Thoracic aorta (tissue), 2 donors: ENCODE measurements at regions not wholly inside any gene's neighbourhood (a gene's known extent, or its start where the extent isn't known, plus 50 kb on each side); places are given as distances from the start of the nearest gene placed in this dataset.

Experiments used
- ATAC-seq: fragments of 150-250 bp; one replicate; pipeline ENCODE4 v1.8.0; 2017; ENCODE audit warnings: low read depth; ENCODE audit not compliant: insufficient number of reproducible peaks, low FRiP score
- DNase-seq: peaks from one replicate; pipeline ENCODE4 v3.0.0-alpha.2; 2020; ENCODE audit warnings: low spot score
- H3K27ac ChIP-seq, 2 donors: fragments of 200-600 bp; sonication (generic); 1 replicate in 1 of 2; 2 replicates in 1 of 2; pipeline ENCODE4 v1.5.1; 2016; ENCODE audit warnings: mild to moderate bottlenecking in 2 of 2, moderate library complexity in 2 of 2
- H3K27me3 ChIP-seq: fragments of 200-600 bp; sonication (generic); replicated peaks from 2 replicates; pipeline ENCODE4 v1.6.0; 2016; ENCODE audit warnings: mild to moderate bottlenecking; ENCODE audit not compliant: insufficient read depth
- H3K36me3 ChIP-seq: fragments of 200-600 bp; sonication (generic); one replicate; pipeline ENCODE4 v1.5.1; 2016
- H3K4me1 ChIP-seq, 2 donors: fragments of 200-600 bp; sonication (generic); 1 replicate in 1 of 2; 2 replicates in 1 of 2; pipeline versions ENCODE4 v1.5.1 to v1.6.0; 2016; ENCODE audit warnings: low read depth in 2 of 2, mild to moderate bottlenecking in 1 of 2; ENCODE audit not compliant: control insufficient read depth in 1 of 2
- H3K4me3 ChIP-seq: fragments of 200-600 bp; sonication (generic); 2 replicates; pipeline ENCODE4 v1.5.1; 2016; ENCODE audit warnings: mild to moderate bottlenecking
- H3K9me3 ChIP-seq: fragments of 200-600 bp; sonication (generic); 2 replicates; pipeline ENCODE4 v1.5.1; 2016
- CTCF ChIP-seq: fragments of 200-600 bp; sonication (generic); IDR thresholded peaks from one replicate; pipeline ENCODE4 v1.5.1; 2019; ENCODE audit warnings: antibody characterized with exemption

GRCh38 chr11:95660038-95660437 lies 129.5 kb downstream of the FAM76B start:
- Histone ChIP-seq H3K4me3 (no peak overlapping the region), H3K36me3 (no peaks in the 10 kb centered on the region), H3K27ac (no peak overlapping the region), H3K9me3 (peaks cover 3% of the 10 kb centered on the region), H3K4me1 (peaks cover 0 to 7% of the 10 kb centered on the region in 2 donors), H3K27me3 (no peaks in the 10 kb centered on the region)
- no peak for ATAC-seq
- no peak for DNase-seq
- no peak for TF ChIP-seq CTCF

- ATAC-seq: no peak
These were observed 130.5 kb downstream of the FAM76B start for GRCh38 chr11:95659088-95659487.

GRCh38 chr11:95655536-95655935 lies 134.0 kb downstream of the FAM76B start:
- no peaks in the 10 kb centered on the region for H3K9me3 ChIP-seq
- no peak for TF ChIP-seq CTCF
- no peaks in the 10 kb centered on the region for H3K36me3 ChIP-seq
- no peak overlapping the region for H3K27ac ChIP-seq
- no peak for DNase-seq
- H3K4me1 ChIP-seq: peaks cover 0 to 7% of the 10 kb centered on the region in 2 donors
- no peak for ATAC-seq
- no peak overlapping the region for H3K4me3 ChIP-seq
- H3K27me3 ChIP-seq: no peaks in the 10 kb centered on the region

More at GRCh38 chr11:95659088-95659487, 130.5 kb downstream of the FAM76B start:
- Histone ChIP-seq H3K27ac (no peak overlapping the region), H3K4me1 (peaks cover 0 to 7% of the 10 kb centered on the region in 2 donors), H3K4me3 (no peak overlapping the region), H3K36me3 (no peaks in the 10 kb centered on the region), H3K9me3 (peaks cover 3% of the 10 kb centered on the region), H3K27me3 (no peaks in the 10 kb centered on the region)
- no peak for DNase-seq
- TF ChIP-seq CTCF: no peak

- no peak for ATAC-seq
- no peaks in the 10 kb centered on the region for H3K27me3 ChIP-seq
- H3K4me1 ChIP-seq: peaks cover 2 to 3% of the 10 kb centered on the region in 2 donors
- no peaks in the 10 kb centered on the region for H3K36me3 ChIP-seq
- no peak for DNase-seq
- TF ChIP-seq CTCF: no peak
- H3K4me3 ChIP-seq: no peak overlapping the region
- H3K9me3 ChIP-seq: no peaks in the 10 kb centered on the region
- no peak overlapping the region for H3K27ac ChIP-seq
These were observed 135.9 kb downstream of the FAM76B start for GRCh38 chr11:95653680-95654079.

GRCh38 chr11:95653099-95653498 lies 136.5 kb downstream of the FAM76B start:
- H3K4me1 ChIP-seq: peaks cover 8 to 9% of the 10 kb centered on the region in 2 donors
- no peaks in the 10 kb centered on the region for H3K36me3 ChIP-seq
- no peaks in the 10 kb centered on the region for H3K27me3 ChIP-seq

More at GRCh38 chr11:95653099-95653498, 136.5 kb downstream of the FAM76B start:
- Histone ChIP-seq H3K4me3 (no peak overlapping the region), H3K27ac (no peak overlapping the region), H3K9me3 (no peaks in the 10 kb centered on the region)
- TF ChIP-seq CTCF: no peak
- DNase-seq (no peak), ATAC-seq (no peak)
